ENCODE measurements at regions not wholly inside any gene's neighbourhood (a gene's known extent, or its start where the extent isn't known, plus 50 kb on each side); places are given as distances from the start of the nearest gene placed in this dataset.

GRCh38 chr11:134511255-134511654 lies 99.2 kb upstream of the B3GAT1 start:
- TF ChIP-seq, protein P1, sequence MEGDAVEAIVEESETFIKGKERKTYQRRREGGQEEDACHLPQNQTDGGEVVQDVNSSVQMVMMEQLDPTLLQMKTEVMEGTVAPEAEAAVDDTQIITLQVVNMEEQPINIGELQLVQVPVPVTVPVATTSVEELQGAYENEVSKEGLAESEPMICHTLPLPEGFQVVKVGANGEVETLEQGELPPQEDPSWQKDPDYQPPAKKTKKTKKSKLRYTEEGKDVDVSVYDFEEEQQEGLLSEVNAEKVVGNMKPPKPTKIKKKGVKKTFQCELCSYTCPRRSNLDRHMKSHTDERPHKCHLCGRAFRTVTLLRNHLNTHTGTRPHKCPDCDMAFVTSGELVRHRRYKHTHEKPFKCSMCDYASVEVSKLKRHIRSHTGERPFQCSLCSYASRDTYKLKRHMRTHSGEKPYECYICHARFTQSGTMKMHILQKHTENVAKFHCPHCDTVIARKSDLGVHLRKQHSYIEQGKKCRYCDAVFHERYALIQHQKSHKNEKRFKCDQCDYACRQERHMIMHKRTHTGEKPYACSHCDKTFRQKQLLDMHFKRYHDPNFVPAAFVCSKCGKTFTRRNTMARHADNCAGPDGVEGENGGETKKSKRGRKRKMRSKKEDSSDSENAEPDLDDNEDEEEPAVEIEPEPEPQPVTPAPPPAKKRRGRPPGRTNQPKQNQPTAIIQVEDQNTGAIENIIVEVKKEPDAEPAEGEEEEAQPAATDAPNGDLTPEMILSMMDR (IDR thresholded peaks at IDR 0.05) = no peak
- no peak for TF ChIP-seq POLR2A (IDR thresholded peaks at IDR 0.05)

Data from body of pancreas (tissue), 4 donors.